Myocyte (in vitro differentiated cells): ENCODE measurements at regions not wholly inside any gene's neighbourhood (a gene's known extent, or its start where the extent isn't known, plus 50 kb on each side); places are given as distances from the start of the nearest gene placed in this dataset.
"Not testable (repeated sequence)": the region's sequence is repeated elsewhere in the genome, so short reads cannot be mapped to it uniquely, and the experiment has no call there.

Experiments used
- DNase-seq: peaks from one replicate; pipeline ENCODE4 v3.0.0-alpha.2; 2012; ENCODE audit warnings: low read depth

GRCh38 chr2:36235882-36236281 is 119.7 kb upstream of the CRIM1 start:
- no peak for DNase-seq

GRCh38 chr2:36235426-36235825 is 120.2 kb upstream of the CRIM1 start:
- no peak for DNase-seq

GRCh38 chr2:36223259-36223658 is 132.3 kb upstream of the CRIM1 start:
- no peak for DNase-seq

GRCh38 chr2:36222485-36222884 is 133.1 kb upstream of the CRIM1 start:
- no peak for DNase-seq

- peak; percentile 32 for DNase-seq
These were observed 140.9 kb upstream of the CRIM1 start for GRCh38 chr2:36214691-36215090.

GRCh38 chr2:36203366-36203765 is 152.2 kb upstream of the CRIM1 start:
- no peak for DNase-seq

- DNase-seq = no peak
These were observed 158.2 kb upstream of the CRIM1 start for GRCh38 chr2:36197181-36197971.

- no peak for DNase-seq
These were observed 161.9 kb upstream of the CRIM1 start for GRCh38 chr2:36193680-36194079.

- no peak for DNase-seq
These were observed 162.6 kb upstream of the CRIM1 start for GRCh38 chr2:36192983-36193382.

GRCh38 chr2:36190097-36190496 is 165.5 kb upstream of the CRIM1 start:
- DNase-seq = no peak

GRCh38 chr2:36185624-36186023 is 170.0 kb upstream of the CRIM1 start:
- DNase-seq = no peak

- no peak for DNase-seq
These were observed 170.7 kb upstream of the CRIM1 start for GRCh38 chr2:36184848-36185247.

- not testable (repeated sequence) for DNase-seq
These were observed 174.6 kb upstream of the CRIM1 start for GRCh38 chr2:36180789-36181482.

- not testable (repeated sequence) for DNase-seq
These were observed 175.3 kb upstream of the CRIM1 start for GRCh38 chr2:36180293-36180692.

- not testable (repeated sequence) for DNase-seq
These were observed 175.8 kb upstream of the CRIM1 start for GRCh38 chr2:36179668-36180269.

GRCh38 chr2:36178384-36178783 is 177.2 kb upstream of the CRIM1 start:
- no peak for DNase-seq

GRCh38 chr2:36177282-36177681 is 178.3 kb upstream of the CRIM1 start:
- no peak for DNase-seq

- no peak for DNase-seq
These were observed 180.7 kb upstream of the CRIM1 start for GRCh38 chr2:36174920-36175319.

- DNase-seq = no peak
These were observed 181.7 kb upstream of the CRIM1 start for GRCh38 chr2:36173760-36174404.

- no peak for DNase-seq
These were observed 182.8 kb upstream of the CRIM1 start for GRCh38 chr2:36172824-36173223.

GRCh38 chr2:36170805-36171204 is 184.8 kb upstream of the CRIM1 start:
- DNase-seq = peak; percentile 27

GRCh38 chr2:36169843-36170242 is 185.7 kb upstream of the CRIM1 start:
- DNase-seq = no peak
